ENCODE measurements at regions not wholly inside any gene's neighbourhood (a gene's known extent, or its start where the extent isn't known, plus 50 kb on each side); places are given as distances from the start of the nearest gene placed in this dataset.

DNA sequence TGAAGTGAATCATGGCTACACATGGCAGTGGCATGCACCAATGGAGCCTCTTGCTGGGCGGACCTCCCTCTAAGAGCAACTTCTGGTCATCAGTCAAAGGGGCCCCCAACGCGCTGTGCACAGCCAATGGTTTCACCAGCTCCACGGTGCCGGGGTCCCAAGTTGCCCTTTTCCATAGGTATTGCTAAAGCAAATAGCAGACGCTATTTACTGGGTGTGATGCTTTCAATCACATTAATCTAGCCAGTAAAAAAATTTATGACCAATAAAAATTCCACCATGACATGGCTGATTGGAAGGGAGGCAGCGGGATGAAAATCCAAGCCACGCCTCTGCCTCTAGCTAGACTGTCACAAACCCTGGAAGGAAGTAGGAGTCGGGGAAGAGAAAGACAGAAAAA lies 680.3 kb upstream of the SOX9 start:
- TF ChIP-seq POLR2A (IDR thresholded peaks at IDR 0.05; ENCODE audit: low read depth, low read length) (no peak), TAF1 (IDR thresholded peaks at IDR 0.05; ENCODE audit: borderline replicate concordance, low read depth, low read length) (no peak), POLR2AphosphoS5 (IDR thresholded peaks at IDR 0.05; ENCODE audit: low read depth, low read length) (no peak)
